ENCODE measurements at regions not wholly inside any gene's neighbourhood (a gene's known extent, or its start where the extent isn't known, plus 50 kb on each side); places are given as distances from the start of the nearest gene placed in this dataset.

DNA sequence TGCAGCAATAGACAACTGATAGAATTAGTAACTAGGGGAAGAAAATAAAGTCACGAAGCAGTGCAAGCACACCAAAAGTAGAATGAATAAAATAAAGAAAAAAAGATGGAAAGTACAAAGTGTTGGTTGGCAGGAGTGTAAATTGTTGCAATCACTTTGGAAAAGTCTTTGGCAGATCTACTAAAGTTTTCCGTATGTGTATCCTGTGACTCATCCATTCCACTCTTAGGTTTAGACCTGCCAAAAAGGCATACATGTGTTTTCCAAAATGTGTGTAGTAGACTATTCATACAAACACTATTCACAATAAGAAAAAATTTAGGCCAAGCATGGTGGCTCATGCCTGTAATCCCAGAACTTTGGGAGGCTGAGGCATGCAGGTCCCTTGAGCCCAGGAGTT lies 282.1 kb upstream of the FSIP2 start:
- Histone ChIP-seq H3K9me1 (replicated peaks; ENCODE audit: control insufficient read depth, extremely low read depth, insufficient read depth, low read length) (no peaks in the 10 kb centered on the region), H3K4me2 (ENCODE audit: insufficient read depth, low read length) (no peak overlapping the region), H4K20me1 (replicated peaks; ENCODE audit: control insufficient read depth, extremely low read depth, insufficient read depth, low read length) (no peaks in the 10 kb centered on the region), H3K9me3 (replicated peaks; ENCODE audit: control insufficient read depth, insufficient read depth, low read length) (no peaks in the 10 kb centered on the region), H2AFZ (ENCODE audit: low read depth, low read length) (no peak overlapping the region), H3K9ac (replicated peaks; ENCODE audit: extremely low read depth, insufficient read depth, low read length) (no peak overlapping the region), H3K4me1 (ENCODE audit: control insufficient read depth, extremely low read depth, insufficient read depth, low read length) (no peaks in the 10 kb centered on the region), H3K36me3 (ENCODE audit: control insufficient read depth in 2 of 2, extremely low read depth in 1 of 2, insufficient read depth in 2 of 2, low read length in 2 of 2) (no peaks in the 10 kb centered on the region), H3K27ac (ENCODE audit: insufficient read depth, low read depth, low read length) (no peak overlapping the region), H3K79me2 (ENCODE audit: control insufficient read depth, insufficient read depth, low read length) (no peaks in the 10 kb centered on the region), H3K4me3 (replicated peaks in 1 of 3; ENCODE audit: insufficient read depth in 1 of 3, low read depth in 1 of 3, low read length in 3 of 3) (no peak overlapping the region), H3K27me3 (ENCODE audit: control insufficient read depth in 2 of 2, insufficient read depth in 2 of 2, low read length in 2 of 2) (no peaks in the 10 kb centered on the region)
- FAIRE-seq (peak; percentile 28), DNase-seq (ENCODE audit: low read depth, low spot score) (no peak)
- TF ChIP-seq POLR2A (IDR thresholded peaks at IDR 0.05; ENCODE audit: low read depth, low read length) (no peak), EZH2 (IDR thresholded peaks at IDR 0.05; ENCODE audit: borderline replicate concordance, low read depth, low read length, severe bottlenecking) (no peak), MYC (IDR thresholded peaks at IDR 0.05; ENCODE audit: low read depth, low read length) (no peak), GATA2 (IDR thresholded peaks at IDR 0.05; ENCODE audit: insufficient read depth, insufficient read length, low read depth, low read length) (no peak), POLR2AphosphoS5 (IDR thresholded peaks at IDR 0.05; ENCODE audit: insufficient read depth, low read depth, low read length) (no peak), JUN (IDR thresholded peaks at IDR 0.05; ENCODE audit: borderline replicate concordance, insufficient read depth, insufficient read length, low read depth) (no peak), FOS (IDR thresholded peaks at IDR 0.05; ENCODE audit: borderline replicate concordance, insufficient read depth, low read length) (no peak)
- TF ChIP-seq, protein P1, sequence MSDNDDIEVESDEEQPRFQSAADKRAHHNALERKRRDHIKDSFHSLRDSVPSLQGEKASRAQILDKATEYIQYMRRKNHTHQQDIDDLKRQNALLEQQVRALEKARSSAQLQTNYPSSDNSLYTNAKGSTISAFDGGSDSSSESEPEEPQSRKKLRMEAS (IDR thresholded peaks at IDR 0.05; ENCODE audit: insufficient read depth, insufficient read length), result no peak
- TF ChIP-seq, protein P2, sequence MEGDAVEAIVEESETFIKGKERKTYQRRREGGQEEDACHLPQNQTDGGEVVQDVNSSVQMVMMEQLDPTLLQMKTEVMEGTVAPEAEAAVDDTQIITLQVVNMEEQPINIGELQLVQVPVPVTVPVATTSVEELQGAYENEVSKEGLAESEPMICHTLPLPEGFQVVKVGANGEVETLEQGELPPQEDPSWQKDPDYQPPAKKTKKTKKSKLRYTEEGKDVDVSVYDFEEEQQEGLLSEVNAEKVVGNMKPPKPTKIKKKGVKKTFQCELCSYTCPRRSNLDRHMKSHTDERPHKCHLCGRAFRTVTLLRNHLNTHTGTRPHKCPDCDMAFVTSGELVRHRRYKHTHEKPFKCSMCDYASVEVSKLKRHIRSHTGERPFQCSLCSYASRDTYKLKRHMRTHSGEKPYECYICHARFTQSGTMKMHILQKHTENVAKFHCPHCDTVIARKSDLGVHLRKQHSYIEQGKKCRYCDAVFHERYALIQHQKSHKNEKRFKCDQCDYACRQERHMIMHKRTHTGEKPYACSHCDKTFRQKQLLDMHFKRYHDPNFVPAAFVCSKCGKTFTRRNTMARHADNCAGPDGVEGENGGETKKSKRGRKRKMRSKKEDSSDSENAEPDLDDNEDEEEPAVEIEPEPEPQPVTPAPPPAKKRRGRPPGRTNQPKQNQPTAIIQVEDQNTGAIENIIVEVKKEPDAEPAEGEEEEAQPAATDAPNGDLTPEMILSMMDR (IDR thresholded peaks at IDR 0.05; ENCODE audit: extremely low read depth in 1 of 2, insufficient read depth in 1 of 2, low read depth in 1 of 2, low read length in 2 of 2), result no peak
- ChIA-PET POLR2A (no interaction called here), CTCF (no interaction called here)
- no TSS peak for BruUV-seq (replicated peaks)
- intact Hi-C loops (cut with micrococcal nuclease), result no loop called here
- dilution Hi-C loops (cut with MboI; ENCODE audit: extremely low pct_ligation_motif_present, low sequenced_read_pairs), result no loop called here

Measured in endothelial cell of umbilical vein (primary cell).